IPS-18c (cell line): ENCODE measurements at regions not wholly inside any gene's neighbourhood (a gene's known extent, or its start where the extent isn't known, plus 50 kb on each side); places are given as distances from the start of the nearest gene placed in this dataset.
"Not testable (repeated sequence)": the region's sequence is repeated elsewhere in the genome, so short reads cannot be mapped to it uniquely, and the experiment has no call there.

ENCODE experiments used
- H3K4me3 ChIP-seq: 2 replicates; pipeline ENCODE4 v1.7.0; 2013; ENCODE audit warnings: low read depth, mild to moderate bottlenecking, low read length, moderate library complexity; ENCODE audit not compliant: insufficient read depth
- H3K9me3 ChIP-seq: one replicate; pipeline ENCODE4 v1.6.1; 2013; ENCODE audit warnings: mild to moderate bottlenecking, low read length, moderate library complexity; ENCODE audit not compliant: control insufficient read depth, insufficient read depth

- Histone ChIP-seq H3K4me3 (no peak overlapping the region), H3K9me3 (no peaks in the 10 kb centered on the region)
These were observed 1109.2 kb upstream of the CDH8 start for GRCh38 chr16:63145411-63145810.

GRCh38 chr16:63135069-63135468 is 1098.8 kb upstream of the CDH8 start:
- Histone ChIP-seq H3K9me3 (peaks cover 2% of the 10 kb centered on the region), H3K4me3 (no peak overlapping the region)

GRCh38 chr16:63131503-63131902 is 1095.3 kb upstream of the CDH8 start:
- Histone ChIP-seq H3K9me3 (peaks cover 4% of the 10 kb centered on the region), H3K4me3 (no peak overlapping the region)

- H3K9me3 ChIP-seq = peaks cover 4% of the 10 kb centered on the region
These were observed 1094.7 kb upstream of the CDH8 start for GRCh38 chr16:63130942-63131341.

GRCh38 chr16:63129411-63130125 is 1093.3 kb upstream of the CDH8 start:
- Histone ChIP-seq H3K4me3 (no peak overlapping the region), H3K9me3 (peaks cover 4% of the 10 kb centered on the region)

More at GRCh38 chr16:63130942-63131341, 1094.7 kb upstream of the CDH8 start:
- no peak overlapping the region for H3K4me3 ChIP-seq

- not testable (repeated sequence) for H3K4me3 ChIP-seq, H3K9me3 ChIP-seq
These were observed 1083.7 kb upstream of the CDH8 start for GRCh38 chr16:63119905-63120304.

GRCh38 chr16:63100082-63100481 is 1063.8 kb upstream of the CDH8 start:
- no peak overlapping the region for H3K4me3 ChIP-seq

GRCh38 chr16:63096857-63097256 is 1060.6 kb upstream of the CDH8 start:
- H3K9me3 ChIP-seq = no peaks in the 10 kb centered on the region
- H3K4me3 ChIP-seq = no peak overlapping the region

More at GRCh38 chr16:63100082-63100481, 1063.8 kb upstream of the CDH8 start:
- H3K9me3 ChIP-seq = no peaks in the 10 kb centered on the region

- H3K9me3 ChIP-seq = no peaks in the 10 kb centered on the region
- H3K4me3 ChIP-seq = no peak overlapping the region
These were observed 1056.5 kb upstream of the CDH8 start for GRCh38 chr16:63092736-63093135.

- no peaks in the 10 kb centered on the region for H3K9me3 ChIP-seq
- no peak overlapping the region for H3K4me3 ChIP-seq
These were observed 1045.9 kb upstream of the CDH8 start for GRCh38 chr16:63082101-63082500.

- Histone ChIP-seq H3K4me3 (no peak overlapping the region), H3K9me3 (no peaks in the 10 kb centered on the region)
These were observed 1044.5 kb upstream of the CDH8 start for GRCh38 chr16:63080746-63081145.

- H3K9me3 ChIP-seq = no peaks in the 10 kb centered on the region
- no peak overlapping the region for H3K4me3 ChIP-seq
These were observed 1032.8 kb upstream of the CDH8 start for GRCh38 chr16:63069047-63069446.

GRCh38 chr16:63067141-63067540 is 1030.9 kb upstream of the CDH8 start:
- Histone ChIP-seq H3K9me3 (no peaks in the 10 kb centered on the region), H3K4me3 (no peak overlapping the region)

GRCh38 chr16:63066552-63066951 is 1030.3 kb upstream of the CDH8 start:
- no peaks in the 10 kb centered on the region for H3K9me3 ChIP-seq

GRCh38 chr16:63061319-63061718 is 1025.1 kb upstream of the CDH8 start:
- no peak overlapping the region for H3K4me3 ChIP-seq
- H3K9me3 ChIP-seq = no peaks in the 10 kb centered on the region

More at GRCh38 chr16:63066552-63066951, 1030.3 kb upstream of the CDH8 start:
- H3K4me3 ChIP-seq = no peak overlapping the region

GRCh38 chr16:63059676-63060075 is 1023.4 kb upstream of the CDH8 start:
- Histone ChIP-seq H3K4me3 (no peak overlapping the region), H3K9me3 (no peaks in the 10 kb centered on the region)

GRCh38 chr16:63057341-63057740 is 1021.1 kb upstream of the CDH8 start:
- Histone ChIP-seq H3K9me3 (no peaks in the 10 kb centered on the region), H3K4me3 (no peak overlapping the region)

GRCh38 chr16:63050391-63050790 is 1014.2 kb upstream of the CDH8 start:
- H3K9me3 ChIP-seq = no peaks in the 10 kb centered on the region
- H3K4me3 ChIP-seq = no peak overlapping the region
